GM12892 (cell line): ENCODE measurements at regions not wholly inside any gene's neighbourhood (a gene's known extent, or its start where the extent isn't known, plus 50 kb on each side); places are given as distances from the start of the nearest gene placed in this dataset.

Source experiments
- POLR2A ChIP-seq: IDR thresholded peaks from 2 replicates; pipeline ENCODE4 v1.6.1; 2011; ENCODE audit warnings: low read depth, low read length, control low read depth
- POLR2AphosphoS5 ChIP-seq: IDR thresholded peaks from 2 replicates; pipeline ENCODE4 v1.6.1; 2011; ENCODE audit warnings: low read depth, low read length, control low read depth
- TAF1 ChIP-seq: IDR thresholded peaks from 2 replicates; pipeline ENCODE4 v1.6.1; 2011; ENCODE audit warnings: low read depth, mild to moderate bottlenecking, control low read depth, low read length, borderline replicate concordance

DNA sequence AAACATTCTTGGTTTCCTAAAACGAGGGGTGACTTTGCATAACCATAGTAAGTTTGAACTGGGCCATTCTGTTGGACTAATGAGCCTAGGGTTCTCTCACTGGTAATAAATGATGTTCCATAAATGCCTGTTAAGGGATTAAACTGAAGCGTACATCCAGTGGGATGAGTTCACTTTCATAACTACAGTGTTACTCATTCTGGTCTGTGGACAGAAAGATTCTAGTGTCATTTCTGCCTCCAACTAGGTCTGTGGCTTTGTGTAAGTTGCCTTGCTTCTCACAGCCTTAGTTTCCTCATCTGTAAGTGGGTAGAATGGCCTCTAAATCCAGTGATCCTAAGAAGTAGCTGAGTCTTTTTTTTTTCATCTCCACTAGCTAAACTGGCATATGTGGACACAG, 1860.6 kb upstream of the PIK3C3 start:
- TF ChIP-seq POLR2AphosphoS5 (no peak), POLR2A (no peak), TAF1 (no peak)
